ENCODE measurements at regions not wholly inside any gene's neighbourhood (a gene's known extent, or its start where the extent isn't known, plus 50 kb on each side); places are given as distances from the start of the nearest gene placed in this dataset.

DNA sequence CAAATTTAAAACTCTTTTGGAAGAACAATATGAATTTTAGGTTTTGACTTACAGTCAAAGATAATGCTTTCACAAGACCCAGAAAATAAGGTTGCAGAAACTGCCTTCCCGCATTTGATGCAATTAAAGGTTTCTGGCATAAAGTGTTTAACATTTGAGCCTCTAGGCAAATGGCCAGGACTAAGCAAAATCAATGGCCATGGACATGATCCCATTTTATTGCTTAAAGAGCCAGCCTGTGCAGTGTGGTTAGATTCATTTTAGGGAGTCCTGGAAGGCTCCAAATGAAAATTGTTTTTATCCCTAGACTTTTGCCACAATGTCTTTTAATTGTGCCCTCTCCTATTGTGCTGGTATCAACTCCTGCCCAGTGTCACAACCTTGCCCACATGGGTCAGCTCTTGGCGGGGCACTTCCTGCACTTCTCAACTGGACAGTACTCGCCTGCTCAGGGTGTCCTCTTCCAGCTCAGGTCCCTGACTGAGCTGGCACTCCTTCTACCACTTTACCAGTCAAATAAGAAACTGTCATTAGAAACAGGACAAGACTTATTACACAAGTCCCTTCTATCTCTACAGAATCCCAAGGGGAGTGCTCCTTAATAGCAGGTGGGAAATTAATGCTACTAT lies 208.4 kb upstream of the NPY2R start:
- TF ChIP-seq CTCF (conservative IDR thresholded peaks at IDR 0.05) (no peak), ZFX (IDR thresholded peaks at IDR 0.05) (no peak)
